PC-9 (cell line): ENCODE measurements at regions not wholly inside any gene's neighbourhood (a gene's known extent, or its start where the extent isn't known, plus 50 kb on each side); places are given as distances from the start of the nearest gene placed in this dataset.

Experiments used
- CTCF ChIP-seq: fragments of 200-600 bp; sonication (generic); conservative IDR thresholded peaks from 2 replicates; pipeline ENCODE4 v1.6.1; 2017; ENCODE audit warnings: mixed run types, antibody characterized with exemption, mild to moderate bottlenecking, moderate library complexity
- EZH2 ChIP-seq: fragments of 200-600 bp; sonication (generic); IDR thresholded peaks from 2 replicates; pipeline ENCODE4 v1.8.0; 2017; ENCODE audit warnings: antibody characterized with exemption, low read depth

DNA sequence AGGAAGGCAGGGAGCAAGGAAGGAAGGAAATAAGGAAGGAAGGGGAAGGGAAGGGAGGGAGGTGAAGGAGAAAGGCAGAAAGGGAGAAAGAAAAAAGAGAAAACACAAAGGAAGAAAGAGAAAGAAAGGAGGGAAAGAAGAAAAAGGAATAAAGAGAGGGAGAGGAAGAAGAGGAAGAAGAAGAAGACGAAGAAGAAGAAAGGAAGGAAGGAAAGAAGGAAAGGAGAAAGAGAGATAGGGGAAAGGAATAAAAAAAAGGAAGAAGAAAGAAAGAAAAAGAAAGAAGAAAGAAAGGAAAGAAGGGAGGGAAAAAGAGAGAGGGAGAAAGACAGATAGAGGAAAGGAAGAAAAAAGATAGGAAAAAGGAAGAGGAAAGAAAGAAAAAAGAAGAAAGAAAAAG, 128.0 kb downstream of the MXRA5 start:
- TF ChIP-seq CTCF (no peak), EZH2 (no peak)
